CD4-positive, alpha-beta T cell treated with Interleukin-21 for 1 hour (primary cell): ENCODE measurements at regions not wholly inside any gene's neighbourhood (a gene's known extent, or its start where the extent isn't known, plus 50 kb on each side); places are given as distances from the start of the nearest gene placed in this dataset.

ENCODE experiments used
- DNase-seq: peaks from one replicate; pipeline ENCODE4 v3.0.0-alpha.2; 2020

GRCh38 chr6:1554141-1554475 is 55.6 kb upstream of the FOXC1 start:
- DNase-seq = no peak

DNA sequence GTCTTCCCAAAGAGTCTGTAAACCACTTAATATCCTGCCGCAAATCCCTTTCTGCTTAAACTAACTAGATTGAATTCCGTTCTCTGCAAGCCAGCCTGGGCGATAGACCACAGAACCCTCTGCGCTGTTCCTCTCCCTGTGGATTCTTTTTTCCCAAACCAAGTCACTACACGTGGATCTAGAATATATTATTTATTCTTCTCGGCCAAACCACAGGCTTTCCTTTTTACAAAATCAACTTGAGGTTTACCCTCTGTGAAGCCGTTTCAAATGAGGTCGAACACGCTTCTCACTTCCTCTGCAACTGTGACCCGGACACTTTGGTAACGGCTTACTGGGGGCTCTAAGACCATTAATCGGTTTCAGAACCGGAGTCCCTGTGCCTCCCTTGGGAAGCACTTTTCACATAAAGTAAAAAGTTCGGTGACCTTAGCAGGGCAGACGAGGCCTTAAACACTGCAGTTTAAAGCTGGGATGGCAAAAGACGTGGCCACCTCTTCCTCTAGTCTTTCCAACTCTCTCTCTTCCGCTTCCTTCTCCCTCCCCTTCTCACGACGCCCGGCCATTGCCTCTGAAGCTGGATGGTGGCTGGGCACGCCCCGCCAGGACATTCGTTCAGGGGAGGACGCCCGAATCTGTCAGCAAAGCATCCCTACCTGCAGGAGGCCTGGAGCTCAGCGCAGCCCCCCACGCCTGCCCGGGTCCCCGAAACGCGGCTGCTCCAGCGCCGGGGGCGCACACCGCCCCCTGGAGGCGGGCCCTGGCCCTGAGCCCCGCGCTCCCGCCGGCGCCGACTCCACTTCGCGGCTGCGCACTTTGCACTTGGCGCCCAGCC is 55.0 kb upstream of the FOXC1 start:
- DNase-seq = peak; percentile 69

DNA sequence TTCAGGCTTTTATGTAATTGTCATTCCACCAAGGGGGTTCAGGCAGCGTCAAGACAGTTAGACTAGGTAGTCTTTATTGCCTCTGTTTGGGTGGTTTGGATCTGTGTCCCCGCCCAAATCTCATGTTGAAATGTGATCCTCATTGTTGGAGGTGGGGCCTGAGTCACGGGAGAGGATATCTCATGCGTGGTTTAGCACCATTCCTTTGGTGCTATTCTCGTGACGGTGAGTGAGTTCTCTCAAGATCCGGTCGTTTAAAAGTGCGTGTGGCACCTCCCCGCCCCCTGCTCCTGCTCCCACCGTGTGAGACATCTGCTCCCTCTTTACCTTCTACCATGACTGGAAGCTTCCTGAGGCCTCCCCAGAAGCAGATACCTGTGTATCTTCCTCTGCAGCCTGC is 51.3 kb upstream of the FOXC1 start:
- DNase-seq = no peak
